HUES6 (cell line): ENCODE measurements at regions not wholly inside any gene's neighbourhood (a gene's known extent, or its start where the extent isn't known, plus 50 kb on each side); places are given as distances from the start of the nearest gene placed in this dataset.
A peak's percentile ranks its signal among the peaks of the same experiment; 100 is the strongest.

Experiments used
- H3K27ac ChIP-seq: 2 replicates; pipeline ENCODE4 v1.7.0; 2013; ENCODE audit warnings: low read depth, mild to moderate bottlenecking, low read length, inconsistent platforms
- H3K27me3 ChIP-seq: 2 replicates; pipeline ENCODE4 v1.6.1; 2013; ENCODE audit warnings: low read length; ENCODE audit not compliant: control insufficient read depth, insufficient read depth
- H3K36me3 ChIP-seq: 2 replicates; pipeline ENCODE4 v1.6.1; 2013; ENCODE audit warnings: low read length; ENCODE audit not compliant: control insufficient read depth, insufficient read depth
- H3K4me1 ChIP-seq: 2 replicates; pipeline ENCODE4 v1.6.1; 2013; ENCODE audit warnings: low read length; ENCODE audit not compliant: control insufficient read depth, insufficient read depth
- H3K4me3 ChIP-seq: 2 replicates; pipeline ENCODE4 v1.5.1; 2013; ENCODE audit warnings: low read depth, low read length
- H3K9ac ChIP-seq: one replicate; pipeline ENCODE4 v1.6.1; 2013; ENCODE audit warnings: mild to moderate bottlenecking, low read length
- H3K9me3 ChIP-seq: 2 replicates; pipeline ENCODE4 v1.6.1; 2013; ENCODE audit warnings: low read depth, low read length; ENCODE audit not compliant: control insufficient read depth, insufficient read depth

DNA sequence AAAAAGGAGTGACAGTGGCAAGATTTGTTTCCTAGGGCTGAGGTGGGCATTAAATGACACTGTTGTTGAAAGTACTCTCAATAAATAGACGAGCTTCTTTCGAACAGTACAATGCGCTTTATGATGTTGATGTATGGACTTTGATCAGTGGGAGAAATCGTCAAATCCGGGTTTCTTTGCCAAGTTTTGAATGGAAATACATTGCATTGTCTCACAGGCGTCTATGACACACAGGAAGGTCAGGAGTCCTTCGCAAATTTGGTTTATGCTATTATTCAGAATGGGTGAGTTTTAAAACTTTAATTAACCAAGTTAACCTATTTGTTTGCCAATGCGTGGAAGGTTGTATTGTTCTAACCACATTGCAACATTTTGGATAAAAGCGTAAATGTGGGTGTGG is 547.3 kb upstream of the SLC35B3 start:
- Histone ChIP-seq H3K27me3 (peaks cover 8% of the 10 kb centered on the region; the same call in 1 of the 2 replicates), H3K9ac (no peak overlapping the region)

DNA sequence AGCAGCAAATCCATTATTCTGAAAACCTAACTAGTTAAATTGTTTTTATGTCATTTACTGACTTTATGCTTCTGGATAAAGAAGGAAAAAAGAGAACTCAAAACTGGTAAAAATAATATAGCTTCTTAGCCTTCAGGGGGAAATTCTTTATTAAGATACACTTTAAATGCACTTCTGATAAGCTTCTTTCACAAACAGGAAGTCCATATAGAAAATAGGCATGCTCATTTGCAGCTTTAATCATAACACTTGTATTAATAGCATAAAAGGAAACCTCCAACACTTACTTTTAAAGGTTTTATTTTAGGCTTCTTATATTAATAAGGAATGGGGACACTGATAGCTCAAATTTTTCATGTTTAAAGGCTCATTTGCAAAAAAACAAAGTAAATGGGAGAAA is 538.0 kb upstream of the SLC35B3 start:
- Histone ChIP-seq H3K36me3 (no peaks in the 10 kb centered on the region), H3K4me3 (no peak overlapping the region), H3K9me3 (no peaks in the 10 kb centered on the region), H3K27ac (no peak overlapping the region), H3K27me3 (no peaks in the 10 kb centered on the region), H3K9ac (no peak overlapping the region), H3K4me1 (no peaks in the 10 kb centered on the region)

More for the DNA sequence above, 547.3 kb upstream of the SLC35B3 start:
- peaks cover 3% of the 10 kb centered on the region; the same call in 1 of the 2 replicates for H3K4me1 ChIP-seq
- H3K36me3 ChIP-seq = no peaks in the 10 kb centered on the region
- 0 out of 2 replicates have a peak overlapping the region, but pooled peaks have one; percentile 16 for H3K4me3 ChIP-seq
- no peak overlapping the region for H3K27ac ChIP-seq
- H3K9me3 ChIP-seq = no peaks in the 10 kb centered on the region

DNA sequence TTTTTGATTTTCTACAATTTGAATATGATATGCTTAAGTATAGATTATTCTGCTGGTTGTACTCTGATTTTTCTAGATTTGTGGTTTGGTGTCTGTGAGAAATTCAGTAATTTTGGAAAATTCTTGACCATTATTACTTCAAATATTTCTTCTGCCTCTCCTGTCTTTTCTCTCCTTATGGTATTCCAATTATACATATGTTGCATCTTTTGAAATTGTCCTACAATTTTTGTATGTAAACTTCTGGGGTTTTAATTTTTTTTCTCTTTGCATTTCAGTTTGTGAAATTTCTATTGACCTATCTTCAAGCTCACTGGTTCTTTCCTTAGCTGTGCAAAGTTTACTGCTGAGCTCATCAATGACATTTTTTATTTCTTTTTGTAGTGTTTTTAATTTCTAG is 534.4 kb upstream of the SLC35B3 start:
- Histone ChIP-seq H3K9ac (no peak overlapping the region), H3K36me3 (no peaks in the 10 kb centered on the region), H3K27me3 (no peaks in the 10 kb centered on the region), H3K4me3 (no peak overlapping the region), H3K4me1 (no peaks in the 10 kb centered on the region), H3K9me3 (no peaks in the 10 kb centered on the region), H3K27ac (no peak overlapping the region)

DNA sequence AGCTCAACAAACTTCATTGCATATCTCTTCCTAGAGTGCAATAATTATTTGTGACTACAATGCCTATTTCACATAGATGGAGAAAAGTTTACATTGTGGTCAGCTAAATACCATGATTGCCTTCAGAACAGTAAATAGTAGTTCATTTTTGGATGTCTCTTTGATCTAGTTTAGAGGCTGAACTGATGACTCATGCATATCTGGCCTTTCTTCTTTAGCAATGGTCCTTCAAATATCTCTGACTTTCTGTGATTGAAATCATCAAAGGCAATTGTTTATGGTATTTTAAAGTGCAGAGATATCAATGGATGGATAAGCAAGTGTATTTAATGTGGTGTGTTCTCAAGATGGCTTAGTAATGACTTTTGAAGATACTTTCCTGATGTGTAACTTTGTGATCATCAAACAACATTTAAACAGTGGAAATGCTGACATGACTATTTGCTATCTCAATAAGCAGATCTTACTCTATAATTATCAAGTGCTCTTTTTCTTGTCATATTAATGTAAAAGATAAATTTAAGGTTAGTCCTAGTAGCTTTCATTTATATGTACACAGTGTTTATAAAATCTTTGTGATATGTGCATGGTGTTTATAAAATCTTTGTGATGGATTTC is 523.7 kb upstream of the SLC35B3 start:
- H3K36me3 ChIP-seq = no peaks in the 10 kb centered on the region
- no peaks in the 10 kb centered on the region for H3K4me1 ChIP-seq
- no peaks in the 10 kb centered on the region for H3K27me3 ChIP-seq
- no peak overlapping the region for H3K9ac ChIP-seq
- H3K4me3 ChIP-seq = no peak overlapping the region
- H3K27ac ChIP-seq = no peak overlapping the region
- H3K9me3 ChIP-seq = no peaks in the 10 kb centered on the region

DNA sequence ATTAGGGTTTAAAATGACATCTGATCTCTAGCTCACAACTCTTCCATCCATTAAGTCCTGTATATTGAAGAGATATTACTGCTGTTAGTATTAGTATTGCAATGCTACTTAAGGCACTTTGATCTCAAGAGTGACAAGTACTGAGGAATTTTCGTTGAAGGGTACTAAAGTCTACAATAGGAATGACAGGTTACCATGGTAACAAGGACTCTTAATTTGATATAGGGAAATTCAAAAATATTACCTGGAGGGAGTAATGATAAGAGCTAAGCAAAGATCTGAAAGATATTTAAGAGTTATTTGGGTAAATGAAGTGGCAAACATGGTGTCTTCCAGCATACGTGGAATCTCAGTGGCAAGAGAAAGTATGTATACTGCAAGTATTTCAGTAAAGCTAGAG is 518.0 kb upstream of the SLC35B3 start:
- Histone ChIP-seq H3K27me3 (no peaks in the 10 kb centered on the region), H3K36me3 (no peaks in the 10 kb centered on the region), H3K9ac (no peak overlapping the region), H3K9me3 (no peaks in the 10 kb centered on the region), H3K4me3 (no peak overlapping the region), H3K4me1 (0 out of 2 replicates have a peak, but pooled peaks cover 3% of the 10 kb centered on the region), H3K27ac (no peak overlapping the region)

DNA sequence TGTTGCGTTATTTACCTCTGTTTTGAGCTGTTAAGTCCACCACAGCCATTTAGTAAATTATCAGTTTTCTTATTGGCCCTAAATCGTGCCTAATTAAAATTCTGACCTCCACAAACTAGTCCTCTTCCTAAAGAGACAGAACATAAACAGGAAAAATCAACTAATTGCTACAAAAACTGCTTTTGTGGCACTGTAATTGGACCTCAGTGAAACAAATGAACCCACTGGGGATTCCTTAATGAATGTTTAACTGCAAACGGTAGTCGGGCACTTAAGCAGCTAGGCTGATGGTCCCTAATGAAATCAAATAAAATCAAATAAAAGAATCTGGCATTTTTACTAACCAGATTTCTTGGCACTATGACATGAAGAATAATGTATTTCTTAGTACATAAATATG is 513.4 kb upstream of the SLC35B3 start:
- no peaks in the 10 kb centered on the region for H3K27me3 ChIP-seq
- H3K9me3 ChIP-seq = no peaks in the 10 kb centered on the region
- H3K4me3 ChIP-seq = no peak overlapping the region
- no peaks in the 10 kb centered on the region for H3K36me3 ChIP-seq
- no peak overlapping the region for H3K27ac ChIP-seq
- H3K4me1 ChIP-seq = 0 out of 2 replicates have a peak, but pooled peaks cover 3% of the 10 kb centered on the region
- H3K9ac ChIP-seq = no peak overlapping the region

DNA sequence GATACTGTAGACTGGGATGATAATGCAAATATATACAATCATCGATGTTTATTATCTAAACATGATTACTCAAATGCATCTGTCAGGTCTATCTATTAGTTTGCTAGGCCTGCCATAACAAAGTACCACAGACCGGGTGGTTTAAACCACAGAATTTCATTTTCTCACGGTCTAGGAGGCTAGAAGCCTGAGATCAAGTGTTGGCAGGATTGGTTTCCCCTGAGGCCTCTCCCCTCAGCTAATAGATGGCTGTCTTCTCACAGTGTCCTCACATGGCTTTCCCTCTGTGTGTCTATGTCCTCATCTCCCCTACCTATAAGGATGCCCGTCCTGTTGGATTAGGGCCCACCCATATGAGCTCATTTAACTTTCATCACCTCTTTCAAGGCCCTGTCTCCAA is 512.6 kb upstream of the SLC35B3 start:
- Histone ChIP-seq H3K27me3 (no peaks in the 10 kb centered on the region), H3K9ac (no peak overlapping the region), H3K36me3 (no peaks in the 10 kb centered on the region)

DNA sequence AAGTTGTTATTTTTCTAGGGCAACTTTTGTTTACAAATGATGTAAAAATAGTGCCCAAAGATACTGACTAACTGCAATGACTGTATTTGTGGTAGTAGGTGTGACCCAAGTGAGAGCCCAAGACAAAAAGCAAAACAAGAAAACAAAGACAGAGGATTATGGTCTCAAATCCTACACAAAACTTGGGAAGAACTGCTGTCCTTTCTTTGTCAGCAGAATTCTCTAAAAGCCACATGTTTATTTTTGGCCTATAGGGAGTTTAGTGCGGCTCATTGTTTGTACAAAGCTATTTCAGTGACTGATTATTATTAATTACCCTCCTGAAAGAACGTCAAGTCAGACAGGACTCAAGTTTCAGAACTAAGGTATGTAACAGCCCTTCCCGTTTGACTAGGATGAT is 509.2 kb upstream of the SLC35B3 start:
- no peaks in the 10 kb centered on the region for H3K36me3 ChIP-seq
- H3K4me3 ChIP-seq = no peak overlapping the region
- H3K27me3 ChIP-seq = no peaks in the 10 kb centered on the region
- no peaks in the 10 kb centered on the region for H3K9me3 ChIP-seq
- no peak overlapping the region for H3K9ac ChIP-seq
- no peaks in the 10 kb centered on the region for H3K4me1 ChIP-seq
- no peak overlapping the region for H3K27ac ChIP-seq

More for the DNA sequence above, 512.6 kb upstream of the SLC35B3 start:
- H3K4me3 ChIP-seq = no peak overlapping the region
- no peaks in the 10 kb centered on the region for H3K4me1 ChIP-seq
- no peaks in the 10 kb centered on the region for H3K9me3 ChIP-seq
- no peak overlapping the region for H3K27ac ChIP-seq

DNA sequence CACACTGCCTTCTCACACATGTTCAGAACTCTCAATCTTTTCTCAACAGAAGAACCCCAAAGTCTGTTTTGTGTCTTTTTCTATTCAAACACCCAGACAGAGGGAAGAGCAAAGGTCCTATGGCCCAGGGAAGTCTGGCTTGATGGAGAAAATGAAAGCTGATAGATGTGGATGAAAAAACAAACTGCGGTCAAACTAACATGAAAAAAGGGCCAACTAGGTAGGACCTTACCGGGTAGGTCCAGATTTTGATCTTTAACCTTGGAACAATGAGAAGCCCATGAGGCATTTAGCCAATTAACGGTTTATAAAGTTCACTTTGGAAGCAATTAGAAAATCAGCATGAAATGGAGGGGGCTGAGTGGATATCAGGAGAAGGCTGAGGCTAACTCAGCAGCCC is 507.7 kb upstream of the SLC35B3 start:
- Histone ChIP-seq H3K4me1 (no peaks in the 10 kb centered on the region), H3K27me3 (no peaks in the 10 kb centered on the region), H3K9me3 (no peaks in the 10 kb centered on the region), H3K4me3 (no peak overlapping the region), H3K36me3 (no peaks in the 10 kb centered on the region), H3K9ac (no peak overlapping the region), H3K27ac (no peak overlapping the region)

DNA sequence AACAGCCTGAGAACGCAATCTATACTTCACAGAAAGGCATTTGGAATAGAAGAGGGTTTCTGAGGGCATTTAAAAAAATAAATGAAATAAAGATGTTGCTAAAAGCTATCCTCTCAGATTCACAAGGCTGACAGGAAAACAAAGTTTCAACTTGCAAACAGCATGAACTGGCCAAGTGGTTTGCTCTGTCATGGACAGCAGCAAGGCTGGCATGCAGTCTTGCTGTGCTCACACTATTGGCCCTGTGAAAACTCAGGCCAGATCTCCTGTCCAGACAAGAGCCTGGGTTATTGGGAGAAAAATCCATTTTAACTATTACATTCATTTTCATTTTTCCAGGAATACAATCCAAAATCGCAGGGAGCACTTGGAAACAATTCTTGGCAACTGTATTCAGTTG is 506.2 kb upstream of the SLC35B3 start:
- Histone ChIP-seq H3K9ac (no peak overlapping the region), H3K4me3 (no peak overlapping the region), H3K36me3 (no peaks in the 10 kb centered on the region), H3K27ac (no peak overlapping the region), H3K9me3 (no peaks in the 10 kb centered on the region), H3K4me1 (no peaks in the 10 kb centered on the region), H3K27me3 (no peaks in the 10 kb centered on the region)

DNA sequence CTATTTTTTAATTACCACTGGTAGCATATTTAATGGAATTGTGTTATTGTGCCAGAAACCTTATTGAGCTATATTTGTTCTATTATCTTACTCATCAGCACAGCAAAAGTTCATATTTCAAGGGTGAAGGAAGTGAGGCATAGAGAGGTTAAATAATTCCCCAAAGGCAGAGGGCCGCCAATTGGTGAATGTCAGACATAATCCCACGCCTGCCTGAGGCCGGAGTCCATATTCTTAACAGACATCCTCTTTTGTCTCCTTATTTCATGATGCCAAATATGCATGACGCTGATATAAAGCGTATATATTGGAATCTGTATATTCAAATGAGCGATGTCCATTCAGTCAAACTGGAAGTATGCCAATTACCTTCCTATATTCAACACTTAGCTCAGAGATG is 505.0 kb upstream of the SLC35B3 start:
- H3K9me3 ChIP-seq = no peaks in the 10 kb centered on the region
- H3K4me1 ChIP-seq = no peaks in the 10 kb centered on the region
- no peaks in the 10 kb centered on the region for H3K27me3 ChIP-seq
- no peak overlapping the region for H3K27ac ChIP-seq
- H3K9ac ChIP-seq = no peak overlapping the region
- H3K36me3 ChIP-seq = no peaks in the 10 kb centered on the region
- H3K4me3 ChIP-seq = no peak overlapping the region

DNA sequence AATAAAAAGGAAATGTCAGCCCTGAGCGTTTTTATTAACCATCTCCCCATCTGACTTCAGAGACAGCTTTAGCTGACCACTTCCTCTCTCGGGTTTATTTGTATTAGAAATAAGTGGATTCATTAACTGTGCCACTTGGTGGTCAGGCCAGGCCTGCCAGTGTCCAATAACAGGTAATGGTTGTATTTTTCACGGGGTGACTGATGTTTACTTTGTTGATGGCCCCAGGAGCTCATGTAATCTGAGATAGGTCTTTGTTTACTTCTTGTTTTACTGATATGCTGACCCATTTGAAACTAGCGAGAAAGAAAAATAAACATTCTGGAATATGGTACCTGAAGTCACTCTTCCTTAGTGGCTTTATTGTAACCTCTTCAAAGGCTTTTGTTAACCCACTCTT is 504.3 kb upstream of the SLC35B3 start:
- no peak overlapping the region for H3K27ac ChIP-seq
- no peak overlapping the region for H3K4me3 ChIP-seq

More for the DNA sequence above, 504.3 kb upstream of the SLC35B3 start:
- no peak overlapping the region for H3K9ac ChIP-seq
- H3K4me1 ChIP-seq = no peaks in the 10 kb centered on the region
- H3K27me3 ChIP-seq = no peaks in the 10 kb centered on the region
- H3K9me3 ChIP-seq = no peaks in the 10 kb centered on the region
- H3K36me3 ChIP-seq = no peaks in the 10 kb centered on the region
